ENCODE measurements at regions not wholly inside any gene's neighbourhood (a gene's known extent, or its start where the extent isn't known, plus 50 kb on each side); places are given as distances from the start of the nearest gene placed in this dataset.

DNA sequence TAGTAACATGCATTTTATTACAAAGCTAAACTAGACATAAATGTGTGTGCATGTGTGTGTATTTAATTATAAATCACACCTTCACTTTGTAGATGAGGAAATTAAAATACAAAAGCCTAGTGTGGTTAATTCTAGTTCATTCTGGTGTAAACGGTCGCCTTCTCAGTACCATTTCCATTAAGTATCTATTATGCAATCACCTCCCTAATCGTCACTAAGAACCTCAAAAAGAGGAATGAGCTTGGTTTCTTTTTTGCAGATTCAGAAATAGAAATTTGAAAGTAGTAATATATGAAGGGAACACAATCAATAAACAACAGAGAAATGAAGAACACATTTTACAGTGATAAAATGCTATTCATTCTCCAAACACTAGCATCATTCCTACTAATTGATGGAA lies 233.2 kb downstream of the ZBBX start:
- Histone ChIP-seq H3K36me3 (no peaks in the 10 kb centered on the region), H3K27me3 (no peaks in the 10 kb centered on the region), H3K9me3 (no peaks in the 10 kb centered on the region)

DNA sequence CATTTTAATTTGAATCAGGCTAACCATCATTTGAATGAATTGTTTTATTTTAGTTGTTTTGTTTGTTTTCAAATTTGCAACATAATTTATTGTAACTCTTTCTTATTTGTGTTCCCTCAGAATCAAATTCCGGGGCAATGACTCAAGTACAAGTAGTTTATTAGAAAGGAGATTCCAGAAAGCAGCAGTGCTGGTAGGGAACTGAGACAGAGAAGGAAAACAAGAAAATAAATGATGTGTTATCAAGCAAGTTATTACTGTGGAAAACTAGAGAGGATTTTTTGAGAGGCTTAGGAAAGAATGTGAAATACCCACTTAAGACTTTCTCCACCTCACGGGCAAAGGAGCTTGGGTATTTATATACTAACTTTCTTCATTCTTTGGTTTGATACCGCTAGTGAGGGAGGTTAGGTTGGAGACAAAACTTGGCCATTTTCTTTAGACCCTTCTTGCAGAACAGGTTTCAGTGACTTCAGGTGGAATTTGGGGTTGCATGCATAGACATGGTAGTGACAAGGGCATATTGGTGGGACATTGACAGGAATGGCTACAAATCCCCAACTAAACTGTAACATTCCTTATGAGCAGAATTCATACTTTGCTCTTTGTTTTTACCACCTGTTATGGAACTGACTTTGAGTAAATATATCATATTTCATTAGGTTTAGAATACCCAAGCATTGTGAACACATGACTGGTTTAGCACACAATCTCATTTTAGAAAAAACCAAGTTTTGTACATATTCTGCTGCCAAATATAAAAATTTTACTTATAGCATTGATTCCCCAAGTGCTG lies 254.3 kb downstream of the ZBBX start:
- Histone ChIP-seq H3K4me1 (no peaks in the 10 kb centered on the region), H3K27ac (no peak overlapping the region), H3K4me3 (no peak overlapping the region), H3K36me3 (no peaks in the 10 kb centered on the region), H3K27me3 (no peaks in the 10 kb centered on the region), H3K9me3 (no peaks in the 10 kb centered on the region)
- no peak for TF ChIP-seq CTCF (IDR thresholded peaks at IDR 0.05)
- DNase-seq (ENCODE audit: low spot score in 2 of 2): no peak
- intact Hi-C loops (cut with DNase I): no loop called here

More for the DNA sequence above, 233.2 kb downstream of the ZBBX start:
- Histone ChIP-seq H3K27ac (no peak overlapping the region), H3K4me3 (no peak overlapping the region), H3K4me1 (no peaks in the 10 kb centered on the region)
- no peak for TF ChIP-seq CTCF (IDR thresholded peaks at IDR 0.05)
- intact Hi-C loops (cut with DNase I): no loop called here
- no peak for DNase-seq (ENCODE audit: low spot score in 2 of 2)

- no peak overlapping the region for H3K4me3 ChIP-seq
- no peak for DNase-seq (ENCODE audit: low spot score in 2 of 2)
- no peaks in the 10 kb centered on the region for H3K9me3 ChIP-seq
- intact Hi-C loops (cut with DNase I): no loop called here
- no peak overlapping the region for H3K27ac ChIP-seq
- TF ChIP-seq CTCF (IDR thresholded peaks at IDR 0.05): no peak
- no peaks in the 10 kb centered on the region for H3K36me3 ChIP-seq
- H3K4me1 ChIP-seq: no peaks in the 10 kb centered on the region
- H3K27me3 ChIP-seq: no peaks in the 10 kb centered on the region
These were observed 259.3 kb downstream of the ZBBX start for GRCh38 chr3:167120828-167121227.

- no peaks in the 10 kb centered on the region for H3K36me3 ChIP-seq
- H3K27me3 ChIP-seq: no peaks in the 10 kb centered on the region
- H3K4me3 ChIP-seq: no peak overlapping the region
- no peaks in the 10 kb centered on the region for H3K9me3 ChIP-seq
- TF ChIP-seq CTCF (IDR thresholded peaks at IDR 0.05): no peak
- no peak overlapping the region for H3K27ac ChIP-seq
- DNase-seq (ENCODE audit: low spot score in 2 of 2): no peak
- no peaks in the 10 kb centered on the region for H3K4me1 ChIP-seq
- intact Hi-C loops (cut with DNase I): no loop called here
These were observed 263.8 kb downstream of the ZBBX start for GRCh38 chr3:167116120-167116922.

DNA sequence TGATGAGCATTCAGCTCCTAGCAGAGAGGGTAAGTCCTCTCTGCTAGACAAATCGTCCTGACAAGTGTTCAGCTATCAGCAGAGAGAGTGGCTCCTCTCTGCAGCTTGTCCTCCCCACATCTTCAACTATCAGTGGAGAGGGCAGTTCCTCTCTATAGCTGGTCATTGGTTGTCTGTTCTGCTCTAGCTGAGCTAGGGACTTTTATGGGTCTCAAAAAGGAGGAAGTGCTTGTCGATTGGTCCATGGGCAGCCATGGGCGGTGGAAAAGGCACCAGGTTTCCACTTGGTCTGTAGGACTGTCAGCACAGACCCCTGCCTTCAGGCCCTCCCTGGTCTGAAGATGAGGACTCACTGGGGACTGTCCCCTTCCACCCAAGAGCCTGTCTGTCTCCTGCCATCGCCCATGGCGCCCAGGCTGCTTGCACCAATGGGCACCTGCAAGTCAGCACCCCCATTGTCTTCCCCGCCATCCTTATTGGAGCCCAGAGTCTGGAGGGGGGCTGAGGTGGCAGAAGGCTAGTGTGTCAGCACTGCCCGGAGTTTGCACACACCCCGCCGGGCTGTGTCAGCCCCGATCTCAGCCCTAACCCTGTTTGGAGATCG lies 264.7 kb downstream of the ZBBX start:
- Histone ChIP-seq H3K4me1 (no peaks in the 10 kb centered on the region), H3K27ac (no peak overlapping the region), H3K27me3 (no peaks in the 10 kb centered on the region), H3K36me3 (no peaks in the 10 kb centered on the region), H3K4me3 (no peak overlapping the region), H3K9me3 (no peaks in the 10 kb centered on the region)
- intact Hi-C loops (cut with DNase I): no loop called here
- no peak for TF ChIP-seq CTCF (IDR thresholded peaks at IDR 0.05)
- no peak for DNase-seq (ENCODE audit: low spot score in 2 of 2)

All from ascending aorta (tissue), 2 donors.